HG03103 (cell line): ENCODE measurements at regions not wholly inside any gene's neighbourhood (a gene's known extent, or its start where the extent isn't known, plus 50 kb on each side); places are given as distances from the start of the nearest gene placed in this dataset.
"Not testable (repeated sequence)": the region's sequence is repeated elsewhere in the genome, so short reads cannot be mapped to it uniquely, and the experiment has no call there.

Source experiments
- ATAC-seq: cut with Tn5 transposase; IDR thresholded peaks from one replicate; pipeline ENCODE4 v1.9.1; 2021; ENCODE audit warnings: low read depth; ENCODE audit not compliant: unreplicated experiment

- peak; percentile 100 for ATAC-seq
These were observed 192.6 kb downstream of the CASP12 start for GRCh38 chr11:104705490-104706190.

DNA sequence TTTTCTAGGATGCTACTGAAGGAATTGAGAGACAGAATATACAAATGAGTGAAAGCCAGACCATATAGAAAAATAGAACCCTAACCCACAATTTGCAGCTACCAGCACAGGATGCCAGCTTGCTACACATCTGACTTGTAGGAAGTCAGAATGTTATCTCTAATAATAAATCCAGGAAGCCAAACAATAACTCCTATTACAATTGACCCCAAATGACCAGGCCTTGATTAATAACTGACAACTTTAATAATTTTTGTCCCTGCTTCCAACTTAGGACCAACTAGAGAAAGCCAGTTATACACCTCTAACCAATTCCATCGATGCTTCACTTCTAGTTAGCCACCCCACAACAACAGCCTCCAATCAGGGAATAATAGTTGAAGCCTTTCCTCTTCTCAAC lies 193.4 kb downstream of the CASP12 start:
- ATAC-seq, result no peak

DNA sequence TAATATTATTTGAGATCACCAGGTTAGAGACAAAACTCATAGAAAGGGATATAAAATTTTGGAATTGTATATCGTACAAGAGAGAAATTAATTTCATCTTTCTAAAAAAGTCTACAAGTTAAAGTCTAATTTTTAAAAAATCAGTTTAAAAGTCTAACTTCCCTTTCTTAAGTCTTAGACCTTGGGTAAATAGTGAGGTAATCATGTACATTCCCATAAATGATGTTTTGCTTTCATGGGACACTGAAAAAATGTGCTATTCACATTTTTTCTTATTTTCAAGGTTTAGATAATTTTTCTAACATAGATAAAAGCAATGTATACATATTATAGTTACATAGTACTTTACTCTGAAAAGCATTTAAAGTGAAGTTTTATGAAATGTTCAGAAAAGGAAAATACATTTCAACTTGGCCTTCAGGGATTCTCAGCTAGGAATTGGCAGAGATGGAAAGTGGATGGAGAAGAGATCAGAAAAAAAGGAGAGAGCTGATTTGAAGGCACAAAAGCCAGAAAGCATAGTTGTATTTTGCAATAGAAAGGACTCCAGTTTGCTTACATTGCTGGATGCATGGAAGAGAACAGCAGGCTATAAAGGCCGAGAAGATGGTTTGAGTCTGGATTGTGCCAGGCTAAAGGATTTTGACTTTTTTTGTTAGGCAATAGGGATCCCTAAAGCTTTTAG lies 194.0 kb downstream of the CASP12 start:
- ATAC-seq, result no peak

GRCh38 chr11:104700609-104701008 lies 197.7 kb downstream of the CASP12 start:
- ATAC-seq, result no peak

DNA sequence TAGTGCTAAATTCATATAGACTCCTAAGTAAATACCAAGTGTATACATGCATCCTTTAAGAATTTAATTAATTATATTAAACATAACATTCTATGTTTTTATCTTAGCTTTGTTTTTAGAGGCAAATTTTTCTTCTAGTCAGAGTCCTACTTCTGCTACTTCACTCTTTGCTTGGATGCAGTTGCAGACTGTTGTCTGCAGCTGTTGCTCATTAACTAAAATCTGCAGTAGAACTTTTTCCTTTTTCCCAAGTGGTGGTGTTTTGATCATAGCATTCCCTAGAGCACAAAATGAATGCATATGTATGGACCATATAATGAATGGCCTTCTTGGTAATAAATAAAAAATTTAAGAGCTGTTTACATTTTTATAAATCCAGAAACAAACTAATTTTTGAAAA lies 198.3 kb downstream of the CASP12 start:
- no peak for ATAC-seq

- no peak for ATAC-seq
These were observed 203.2 kb downstream of the CASP12 start for GRCh38 chr11:104695065-104695463.

GRCh38 chr11:104694259-104695064 lies 203.8 kb downstream of the CASP12 start:
- no peak for ATAC-seq

GRCh38 chr11:104692751-104693150 lies 205.5 kb downstream of the CASP12 start:
- ATAC-seq, result no peak

DNA sequence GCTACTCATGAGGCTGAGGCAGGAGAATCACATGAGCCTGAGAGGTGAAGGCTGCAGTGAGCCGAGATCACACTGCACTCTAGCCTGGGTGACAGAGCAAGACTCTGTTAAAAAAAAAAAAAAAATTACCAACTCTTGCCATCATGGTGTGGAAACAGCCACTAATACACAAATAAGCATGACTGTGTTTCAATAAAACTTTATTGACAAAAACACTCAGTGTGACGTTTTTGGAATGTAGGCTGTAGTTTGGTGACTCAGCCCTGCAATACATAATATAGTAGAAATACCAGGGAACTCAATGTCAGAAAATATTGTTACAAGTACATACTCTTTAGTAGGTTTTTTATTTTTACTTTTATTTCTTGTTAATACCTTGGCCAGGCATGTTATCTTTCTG lies 207.1 kb downstream of the CASP12 start:
- ATAC-seq, result no peak

GRCh38 chr11:104690241-104690640 lies 208.0 kb downstream of the CASP12 start:
- ATAC-seq, result no peak

- ATAC-seq, result no peak
These were observed 209.5 kb downstream of the CASP12 start for GRCh38 chr11:104688731-104689130.

DNA sequence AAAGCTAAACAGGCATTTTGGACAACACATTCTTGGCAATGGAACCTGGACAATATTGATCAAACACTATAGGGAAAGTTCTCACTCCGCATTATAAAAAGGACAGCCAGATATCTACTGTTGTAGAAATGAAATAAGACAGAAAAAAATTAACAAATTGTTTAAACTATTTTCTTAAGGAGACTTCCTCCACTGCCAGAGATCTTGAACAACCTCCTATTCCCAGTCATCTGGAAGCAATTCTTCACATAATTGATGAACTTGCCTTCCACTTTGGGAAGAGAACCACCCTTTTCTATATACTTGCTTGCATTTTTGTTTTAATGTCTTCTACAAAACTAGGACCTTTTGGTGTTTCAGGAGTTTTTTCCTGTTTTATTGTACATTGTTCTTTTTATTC lies 216.1 kb downstream of the CASP12 start:
- no peak for ATAC-seq

DNA sequence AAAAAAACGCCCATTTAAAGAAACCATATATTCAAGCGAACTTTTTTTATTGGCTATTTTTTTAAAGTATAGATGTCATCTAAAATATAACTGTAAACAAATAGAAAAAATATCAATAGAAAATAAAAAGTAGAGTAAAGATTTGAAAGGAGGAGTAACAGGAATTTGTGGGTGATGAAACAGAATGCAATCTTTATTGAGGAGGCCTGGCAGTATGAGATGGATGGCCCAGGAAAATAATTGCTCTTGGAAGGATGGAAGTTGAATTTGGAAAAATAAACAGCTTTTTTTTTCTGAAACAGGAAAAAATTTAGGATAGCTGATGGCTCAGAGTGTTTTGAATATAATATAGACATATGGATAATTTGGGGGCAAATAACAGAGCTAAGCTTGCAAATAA lies 219.0 kb downstream of the CASP12 start:
- ATAC-seq, result no peak

- ATAC-seq, result no peak
These were observed 219.9 kb downstream of the CASP12 start for GRCh38 chr11:104678408-104678807.

DNA sequence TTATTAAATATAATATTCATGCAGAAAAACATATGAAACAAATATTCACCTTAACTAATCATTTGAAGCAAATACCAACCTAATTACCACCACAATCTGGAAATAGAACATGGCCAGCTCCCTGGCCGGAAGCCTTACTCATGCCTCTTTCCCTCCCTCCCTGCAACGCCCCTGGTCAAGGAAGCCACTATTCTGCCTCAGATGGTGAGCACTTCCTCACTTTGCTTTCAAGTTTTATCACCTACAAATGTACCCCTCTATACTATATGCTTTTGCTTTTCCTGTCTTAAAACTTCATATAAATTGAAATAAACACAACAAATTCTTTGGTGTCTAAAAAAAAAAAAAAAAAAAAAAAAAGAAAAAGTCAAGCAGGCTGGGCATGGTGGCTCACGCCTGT lies 221.2 kb downstream of the CASP12 start:
- ATAC-seq, result not testable (repeated sequence)

DNA sequence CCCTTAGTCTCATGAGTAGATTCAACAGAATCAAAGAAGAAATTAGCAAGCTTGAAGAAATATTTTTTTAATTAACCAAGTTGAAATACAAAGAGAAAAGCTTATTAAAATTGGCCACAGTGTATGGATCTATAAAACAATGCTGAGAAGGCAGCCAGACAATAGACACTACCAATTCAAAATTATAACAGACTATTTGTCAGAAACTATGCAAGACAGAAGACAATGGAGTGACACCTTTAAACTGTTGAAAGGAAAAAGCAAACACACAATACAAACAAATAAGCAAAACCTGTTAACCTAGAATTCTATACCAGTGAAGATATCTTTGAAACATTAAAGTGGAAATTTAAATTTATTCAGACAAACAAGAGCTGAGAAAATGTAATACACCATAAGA lies 225.4 kb downstream of the CASP12 start:
- ATAC-seq, result no peak

DNA sequence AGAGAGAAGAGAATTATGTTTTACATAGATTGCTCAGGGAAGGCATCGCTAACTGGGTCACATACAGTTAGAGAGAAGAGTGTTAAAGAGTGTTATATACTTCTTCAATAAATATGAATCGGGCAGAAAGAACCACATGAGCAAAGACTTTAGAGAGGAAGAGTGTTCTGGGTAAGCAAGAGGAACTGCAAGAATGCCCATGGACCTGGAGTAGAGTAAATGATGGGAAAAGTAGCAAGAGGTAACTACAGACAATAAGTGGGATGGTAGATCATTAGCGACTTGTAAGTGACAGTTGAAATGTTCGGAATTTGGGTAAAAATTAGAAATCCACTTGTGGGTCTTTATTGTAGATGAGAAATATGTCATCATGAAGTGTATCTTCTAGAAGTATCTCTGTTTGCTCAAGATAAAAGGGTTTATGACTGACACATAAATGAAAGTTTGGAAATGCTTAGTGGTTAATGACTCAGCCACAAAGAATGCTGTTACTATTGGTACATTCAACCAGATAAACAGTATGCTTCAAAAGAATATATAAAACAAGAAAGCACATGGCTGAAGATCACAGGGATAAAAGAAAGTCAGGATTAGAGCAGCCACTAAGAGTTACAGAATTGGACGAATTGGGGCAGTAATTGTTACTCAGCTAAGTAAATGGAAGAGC lies 229.3 kb downstream of the CASP12 start:
- no peak for ATAC-seq

- ATAC-seq, result no peak
These were observed 231.6 kb downstream of the CASP12 start for GRCh38 chr11:104666624-104667023.

DNA sequence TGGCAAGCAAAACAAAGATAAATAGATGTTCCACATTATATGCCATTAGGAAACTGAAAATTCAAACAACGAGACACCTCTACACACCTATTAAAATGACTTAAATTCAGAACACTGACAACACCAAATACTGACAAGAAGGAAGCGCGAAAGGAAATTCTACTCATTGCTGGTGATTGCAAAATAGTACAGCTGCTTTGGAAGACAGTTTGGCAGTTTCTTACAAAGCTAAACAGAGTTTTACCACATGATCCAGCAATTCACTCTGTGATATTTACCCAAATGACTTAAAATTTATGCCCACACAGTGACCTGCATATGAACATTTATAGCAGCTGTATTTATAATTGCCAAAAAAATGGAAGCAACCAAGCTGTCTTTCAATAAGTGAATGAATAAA lies 232.6 kb downstream of the CASP12 start:
- no peak for ATAC-seq

DNA sequence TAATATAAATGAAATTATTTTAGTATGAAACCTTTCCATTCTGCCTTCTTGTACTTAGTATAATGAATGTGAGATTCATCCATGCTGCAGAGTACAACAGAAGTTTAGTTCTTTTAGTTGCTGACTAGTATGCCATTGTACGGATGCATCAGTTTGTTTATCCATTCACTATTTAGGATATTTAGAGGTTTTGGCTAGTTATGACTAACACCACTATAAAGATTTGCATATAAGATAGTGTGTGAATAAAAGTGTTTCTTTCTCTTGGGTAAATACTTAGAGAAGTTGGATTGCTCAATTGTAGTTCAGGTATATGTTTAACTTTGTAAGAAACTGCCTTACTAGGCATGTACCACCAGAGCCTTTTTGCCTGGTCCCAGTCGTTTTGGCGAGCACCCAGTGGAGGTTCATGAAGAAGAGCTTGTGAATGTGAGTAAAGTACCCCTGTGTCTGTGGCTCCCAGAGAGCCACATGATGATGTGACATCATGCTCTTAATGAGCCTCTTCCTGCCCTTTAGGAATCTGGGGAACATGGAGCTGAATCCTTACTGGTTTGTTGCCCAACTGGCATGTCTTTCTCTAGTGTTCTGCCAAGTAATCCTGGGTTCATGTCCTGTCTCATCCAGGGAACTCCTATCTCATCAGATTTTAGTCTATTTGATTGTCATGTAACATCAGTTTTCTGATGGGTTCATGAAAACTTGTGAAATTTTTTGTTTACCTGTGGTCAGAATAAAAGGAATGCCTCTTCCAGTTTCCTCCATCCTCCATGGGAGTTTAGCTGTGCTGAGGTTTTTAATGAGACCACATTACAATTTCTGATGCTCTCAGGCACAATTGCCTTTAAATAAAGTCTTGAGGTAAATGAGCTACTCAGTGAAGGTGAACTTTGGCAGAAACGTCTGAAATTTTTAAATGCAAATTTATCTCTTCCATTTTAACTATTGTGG lies 234.8 kb downstream of the CASP12 start:
- no peak for ATAC-seq
